ENCODE measurements at regions not wholly inside any gene's neighbourhood (a gene's known extent, or its start where the extent isn't known, plus 50 kb on each side); places are given as distances from the start of the nearest gene placed in this dataset.
"Not testable (repeated sequence)": the region's sequence is repeated elsewhere in the genome, so short reads cannot be mapped to it uniquely, and the experiment has no call there.

DNA sequence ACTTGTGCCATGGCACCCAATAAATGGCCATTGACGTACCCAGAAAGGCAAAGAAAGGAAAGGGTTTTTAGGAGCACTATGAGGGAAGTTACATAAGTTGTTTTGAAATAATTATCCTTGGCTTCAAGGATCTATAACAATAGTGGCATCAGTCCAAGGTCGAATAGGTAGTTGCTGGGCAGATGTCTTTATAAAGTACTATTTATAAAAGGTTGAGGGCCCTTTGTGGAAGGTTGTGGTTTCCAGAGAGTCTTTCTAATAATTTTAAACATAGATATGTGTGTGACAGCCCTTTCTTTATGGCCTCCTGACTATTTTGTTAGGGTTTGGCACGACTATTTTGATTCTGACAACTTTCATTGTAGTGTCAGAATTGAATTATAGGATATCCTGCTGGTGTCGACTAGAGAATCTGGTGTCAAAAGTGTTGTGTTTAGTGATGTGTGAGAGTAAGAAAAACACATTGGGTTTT is 260.5 kb downstream of the PYDC2 start:
- no peaks in the 10 kb centered on the region for H3K27me3 ChIP-seq (ENCODE audit: control insufficient read depth in 2 of 2, insufficient read depth in 2 of 2, low read length in 2 of 2)

DNA sequence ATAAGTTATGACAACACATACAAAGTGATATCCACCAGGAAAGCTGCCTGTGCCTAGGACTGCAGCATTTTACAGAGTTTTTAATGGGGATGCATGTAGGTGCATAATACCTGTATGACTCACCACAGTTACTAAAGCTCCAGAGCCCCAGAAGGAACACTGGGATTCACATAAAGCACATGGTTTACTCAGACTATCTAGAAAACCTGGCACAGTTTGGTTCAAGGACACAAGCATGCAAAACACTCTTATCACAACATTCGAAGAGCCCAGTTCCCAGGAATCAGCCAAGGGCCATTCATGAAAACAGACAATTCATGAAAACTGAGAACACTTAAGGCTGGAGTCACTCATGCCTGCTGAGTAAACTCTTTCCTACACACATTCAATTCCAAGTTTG is 261.0 kb downstream of the PYDC2 start:
- Histone ChIP-seq H3K27me3 (ENCODE audit: control insufficient read depth in 2 of 2, insufficient read depth in 2 of 2, low read length in 2 of 2) (no peaks in the 10 kb centered on the region), H3K4me1 (ENCODE audit: control insufficient read depth in 2 of 2, insufficient read depth in 2 of 2, low read length in 2 of 2) (no peaks in the 10 kb centered on the region), H3K27ac (ENCODE audit: low read depth, low read length) (no peak overlapping the region), H3K4me3 (ENCODE audit: low read length) (no peak overlapping the region), H3K9me3 (ENCODE audit: control insufficient read depth in 2 of 3, low read length in 3 of 3) (no peaks in the 10 kb centered on the region), H3K36me3 (ENCODE audit: control insufficient read depth in 2 of 3, insufficient read depth in 3 of 3, low read length in 3 of 3) (no peaks in the 10 kb centered on the region)
- intact Hi-C loops (cut with micrococcal nuclease), result no loop called here
- Mint-ChIP-seq H3K4me1 (no peaks in the 10 kb centered on the region), H3K27me3 (no peaks in the 10 kb centered on the region), H3K4me3 (no peak overlapping the region), H3K36me3 (no peaks in the 10 kb centered on the region), H3K9me3 (peaks cover 0 to 10% (median 0%) of the 10 kb centered on the region in 11 donors), H3K27ac (no peak overlapping the region)
- ATAC-seq, result no peak
- ChIA-PET POLR2A (no interaction called here), CTCF (no interaction called here)
- no peak for DNase-seq

More for the DNA sequence above, 260.5 kb downstream of the PYDC2 start:
- Histone ChIP-seq H3K4me1 (ENCODE audit: control insufficient read depth in 2 of 2, insufficient read depth in 2 of 2, low read length in 2 of 2) (no peaks in the 10 kb centered on the region), H3K4me3 (ENCODE audit: low read length) (no peak overlapping the region), H3K9me3 (ENCODE audit: control insufficient read depth in 2 of 3, low read length in 3 of 3) (no peaks in the 10 kb centered on the region), H3K27ac (ENCODE audit: low read depth, low read length) (no peak overlapping the region), H3K36me3 (ENCODE audit: control insufficient read depth in 2 of 3, insufficient read depth in 3 of 3, low read length in 3 of 3) (no peaks in the 10 kb centered on the region)
- no peak for DNase-seq
- H3K4me1 Mint-ChIP-seq, result no peaks in the 10 kb centered on the region
- H3K9me3 Mint-ChIP-seq, result peaks cover 0 to 10% (median 0%) of the 10 kb centered on the region in 11 donors
- no peaks in the 10 kb centered on the region for H3K27me3 Mint-ChIP-seq
- H3K36me3 Mint-ChIP-seq, result no peaks in the 10 kb centered on the region
- ATAC-seq, result no peak
- H3K4me3 Mint-ChIP-seq, result no peak overlapping the region
- no peak overlapping the region for H3K27ac Mint-ChIP-seq
- intact Hi-C loops (cut with micrococcal nuclease), result no loop called here
- CTCF ChIA-PET, result no interaction called here
- POLR2A ChIA-PET, result no interaction called here

DNA sequence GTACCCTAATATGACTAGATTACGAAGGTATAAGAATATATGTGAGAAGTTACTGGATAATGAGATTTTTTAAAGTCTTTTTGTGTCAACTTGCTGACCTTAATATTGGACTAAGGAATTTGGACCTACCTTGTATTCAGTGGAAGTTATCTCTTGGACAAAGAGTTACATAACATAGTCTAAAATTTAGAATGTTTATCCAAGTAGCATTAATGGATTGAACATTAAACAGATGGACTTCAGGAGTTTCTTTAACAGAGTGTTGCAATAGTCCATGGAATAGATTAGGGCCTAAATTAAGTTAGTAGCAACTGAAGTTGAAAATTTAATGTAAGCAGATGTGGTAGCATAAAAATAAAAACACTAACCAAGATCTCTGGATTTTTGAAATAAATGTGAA is 266.4 kb downstream of the PYDC2 start:
- no peaks in the 10 kb centered on the region for H3K36me3 Mint-ChIP-seq
- H3K4me3 Mint-ChIP-seq, result no peak overlapping the region
- intact Hi-C loops (cut with micrococcal nuclease), result no loop called here

DNA sequence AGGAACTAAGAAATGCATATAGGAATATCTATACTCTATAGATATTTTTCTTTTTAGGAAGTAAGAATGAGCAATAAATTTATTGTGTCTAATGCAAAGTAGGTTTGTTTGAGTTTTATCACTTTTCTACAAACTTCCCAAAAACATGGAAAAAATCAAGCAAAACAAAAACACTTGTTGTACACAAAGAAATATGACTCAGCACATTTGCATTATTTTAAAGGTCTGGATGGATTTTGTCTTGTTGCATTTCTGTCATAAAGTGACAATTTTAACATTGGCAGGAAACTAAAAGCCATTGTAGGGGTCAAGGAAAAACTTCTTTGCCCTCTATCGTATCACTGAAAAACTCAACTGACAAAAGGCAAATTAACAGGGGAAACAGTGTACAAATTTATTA is 267.2 kb downstream of the PYDC2 start:
- intact Hi-C loops (cut with micrococcal nuclease), result no loop called here
- ChIA-PET POLR2A (no interaction called here), CTCF (no interaction called here)
- H3K4me1 ChIP-seq (ENCODE audit: control insufficient read depth in 2 of 2, insufficient read depth in 2 of 2, low read length in 2 of 2), result no peaks in the 10 kb centered on the region
- H3K27ac ChIP-seq (ENCODE audit: low read depth, low read length), result no peak overlapping the region
- no peaks in the 10 kb centered on the region for H3K4me1 Mint-ChIP-seq
- no peaks in the 10 kb centered on the region for H3K9me3 ChIP-seq (ENCODE audit: control insufficient read depth in 2 of 3, low read length in 3 of 3)
- H3K4me3 ChIP-seq (ENCODE audit: low read length), result no peak overlapping the region
- no peaks in the 10 kb centered on the region for H3K27me3 Mint-ChIP-seq
- H3K36me3 ChIP-seq (ENCODE audit: control insufficient read depth in 2 of 3, insufficient read depth in 3 of 3, low read length in 3 of 3), result no peaks in the 10 kb centered on the region
- H3K36me3 Mint-ChIP-seq, result no peaks in the 10 kb centered on the region
- peaks cover 0 to 8% (median 5%) of the 10 kb centered on the region in 11 donors for H3K9me3 Mint-ChIP-seq
- no peaks in the 10 kb centered on the region for H3K27me3 ChIP-seq (ENCODE audit: control insufficient read depth in 2 of 2, insufficient read depth in 2 of 2, low read length in 2 of 2)
- H3K4me3 Mint-ChIP-seq, result no peak overlapping the region
- DNase-seq (no peak), ATAC-seq (no peak)
- H3K27ac Mint-ChIP-seq, result no peak overlapping the region

More for the DNA sequence above, 266.4 kb downstream of the PYDC2 start:
- H3K27me3 Mint-ChIP-seq, result no peaks in the 10 kb centered on the region
- CTCF ChIA-PET, result no interaction called here
- Histone ChIP-seq H3K9me3 (ENCODE audit: control insufficient read depth in 2 of 3, low read length in 3 of 3) (no peaks in the 10 kb centered on the region), H3K4me3 (ENCODE audit: low read length) (no peak overlapping the region), H3K27me3 (ENCODE audit: control insufficient read depth in 2 of 2, insufficient read depth in 2 of 2, low read length in 2 of 2) (no peaks in the 10 kb centered on the region), H3K27ac (ENCODE audit: low read depth, low read length) (no peak overlapping the region), H3K4me1 (ENCODE audit: control insufficient read depth in 2 of 2, insufficient read depth in 2 of 2, low read length in 2 of 2) (no peaks in the 10 kb centered on the region), H3K36me3 (ENCODE audit: control insufficient read depth in 2 of 3, insufficient read depth in 3 of 3, low read length in 3 of 3) (no peaks in the 10 kb centered on the region)
- peaks cover 0 to 6% (median 0%) of the 10 kb centered on the region in 11 donors for H3K9me3 Mint-ChIP-seq
- DNase-seq (no peak), ATAC-seq (no peak)
- no peaks in the 10 kb centered on the region for H3K4me1 Mint-ChIP-seq
- no peak overlapping the region for H3K27ac Mint-ChIP-seq
- POLR2A ChIA-PET, result no interaction called here

DNA sequence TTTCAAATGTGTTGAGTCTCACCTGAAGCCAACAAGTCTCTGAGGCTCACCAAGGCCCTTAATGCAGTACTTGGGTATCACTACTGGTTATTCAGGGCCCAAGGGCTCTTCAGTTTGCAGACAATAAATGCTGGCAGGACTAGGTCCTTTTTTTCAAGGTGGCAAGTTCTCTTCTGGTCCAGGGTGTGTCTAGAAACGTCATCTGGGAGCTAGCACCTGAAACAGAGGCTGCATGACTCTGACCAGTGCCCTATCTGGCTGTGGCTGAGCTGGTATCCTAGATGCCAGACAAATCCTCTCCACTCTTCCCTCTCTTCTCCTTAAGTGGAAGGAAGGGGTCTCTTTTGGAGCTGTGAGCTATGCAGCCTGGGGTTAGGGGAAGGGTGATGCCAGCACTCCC is 276.8 kb downstream of the PYDC2 start:
- Mint-ChIP-seq H3K27ac (no peak overlapping the region), H3K36me3 (no peaks in the 10 kb centered on the region), H3K27me3 (no peaks in the 10 kb centered on the region), H3K9me3 (peaks cover 8 to 32% (median 14%) of the 10 kb centered on the region in 11 donors), H3K4me1 (no peaks in the 10 kb centered on the region), H3K4me3 (no peak overlapping the region)
- H3K9me3 ChIP-seq (ENCODE audit: control insufficient read depth in 2 of 3, low read length in 3 of 3), result peaks cover 0 to 7% (median 0%) of the 10 kb centered on the region in 3 experiments
- H3K4me3 ChIP-seq (ENCODE audit: low read length), result no peak overlapping the region
- DNase-seq (no peak), ATAC-seq (no peak)
- no peaks in the 10 kb centered on the region for H3K27me3 ChIP-seq (ENCODE audit: control insufficient read depth in 2 of 2, insufficient read depth in 2 of 2, low read length in 2 of 2)
- no peaks in the 10 kb centered on the region for H3K4me1 ChIP-seq (ENCODE audit: control insufficient read depth in 2 of 2, insufficient read depth in 2 of 2, low read length in 2 of 2)
- H3K36me3 ChIP-seq (ENCODE audit: control insufficient read depth in 2 of 3, insufficient read depth in 3 of 3, low read length in 3 of 3), result no peaks in the 10 kb centered on the region
- H3K27ac ChIP-seq (ENCODE audit: low read depth, low read length), result no peak overlapping the region
- CTCF ChIA-PET, result no interaction called here
- POLR2A ChIA-PET, result no interaction called here
- intact Hi-C loops (cut with micrococcal nuclease), result no loop called here

DNA sequence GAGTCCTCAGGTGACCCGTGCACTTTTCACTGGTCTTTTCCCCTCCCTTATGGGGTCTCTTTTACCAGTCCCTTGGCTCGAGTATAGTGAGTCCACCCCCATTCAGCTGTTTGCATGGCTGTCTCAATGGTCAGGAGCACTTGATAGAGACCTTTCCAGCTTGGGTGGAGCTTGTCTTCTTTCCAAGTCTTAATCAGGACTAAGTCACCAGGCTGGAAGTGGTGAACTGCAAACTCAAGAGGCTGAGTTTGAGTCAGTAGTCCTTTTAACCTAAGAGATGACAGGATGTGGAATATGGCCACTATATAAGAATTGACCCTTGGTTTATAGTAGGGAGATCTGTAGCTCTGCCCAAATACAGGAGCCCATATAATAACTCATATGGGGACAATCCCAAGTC is 279.7 kb downstream of the PYDC2 start:
- CTCF ChIA-PET, result no interaction called here
- Mint-ChIP-seq H3K4me1 (no peaks in the 10 kb centered on the region), H3K4me3 (no peak overlapping the region), H3K27ac (no peak overlapping the region), H3K36me3 (no peaks in the 10 kb centered on the region), H3K9me3 (peaks cover 3 to 29% (median 14%) of the 10 kb centered on the region in 11 donors), H3K27me3 (no peaks in the 10 kb centered on the region)
- Histone ChIP-seq H3K9me3 (ENCODE audit: control insufficient read depth in 2 of 3, low read length in 3 of 3) (peaks cover 0 to 11% (median 0%) of the 10 kb centered on the region in 3 experiments), H3K36me3 (ENCODE audit: control insufficient read depth in 2 of 3, insufficient read depth in 3 of 3, low read length in 3 of 3) (no peaks in the 10 kb centered on the region), H3K4me3 (ENCODE audit: low read length) (no peak overlapping the region), H3K27me3 (ENCODE audit: control insufficient read depth in 2 of 2, insufficient read depth in 2 of 2, low read length in 2 of 2) (no peaks in the 10 kb centered on the region), H3K27ac (ENCODE audit: low read depth, low read length) (no peak overlapping the region), H3K4me1 (ENCODE audit: control insufficient read depth in 2 of 2, insufficient read depth in 2 of 2, low read length in 2 of 2) (no peaks in the 10 kb centered on the region)
- ATAC-seq, result no peak
- DNase-seq, result no peak
- intact Hi-C loops (cut with micrococcal nuclease), result no loop called here
- POLR2A ChIA-PET, result no interaction called here

DNA sequence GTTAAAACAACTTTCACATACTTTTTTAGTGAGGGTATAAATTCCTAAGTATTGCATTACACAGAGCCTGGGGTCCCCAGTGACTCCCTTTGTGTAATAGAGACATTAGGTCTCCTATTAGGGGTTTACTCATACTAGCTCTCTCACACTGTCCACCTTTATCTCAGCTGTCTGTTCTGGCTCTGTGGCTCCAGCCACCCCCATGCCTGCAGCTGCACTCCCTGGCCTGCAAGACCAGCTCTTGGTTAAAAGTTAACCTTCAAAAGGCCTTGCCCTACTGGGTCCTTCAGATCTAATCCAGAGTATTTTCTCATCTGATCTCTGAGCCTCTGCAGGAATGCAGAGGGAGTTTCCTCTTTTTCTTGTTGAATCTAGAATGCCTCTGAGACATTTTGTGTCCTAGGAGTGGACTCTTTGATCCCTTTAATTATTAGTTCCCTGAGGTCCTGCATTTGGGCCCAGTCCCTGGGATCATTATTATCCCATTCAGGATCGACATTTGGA is 280.9 kb downstream of the PYDC2 start:
- H3K27ac ChIP-seq (ENCODE audit: low read depth, low read length); H3K27ac Mint-ChIP-seq; H3K4me1 ChIP-seq (ENCODE audit: control insufficient read depth in 2 of 2, insufficient read depth in 2 of 2, low read length in 2 of 2); intact Hi-C loops (cut with micrococcal nuclease); DNase-seq; H3K27me3 ChIP-seq (ENCODE audit: control insufficient read depth in 2 of 2, insufficient read depth in 2 of 2, low read length in 2 of 2); H3K4me1 Mint-ChIP-seq; H3K4me3 Mint-ChIP-seq; POLR2A ChIA-PET; H3K4me3 ChIP-seq (ENCODE audit: low read length); CTCF ChIA-PET; H3K27me3 Mint-ChIP-seq; H3K36me3 ChIP-seq (ENCODE audit: control insufficient read depth in 2 of 3, insufficient read depth in 3 of 3, low read length in 3 of 3); ATAC-seq; H3K36me3 Mint-ChIP-seq: not testable (repeated sequence)
- peaks cover 0 to 11% (median 0%) of the 10 kb centered on the region in 3 experiments for H3K9me3 ChIP-seq (ENCODE audit: control insufficient read depth in 2 of 3, low read length in 3 of 3)
- H3K9me3 Mint-ChIP-seq, result peaks cover 0 to 24% (median 10%) of the 10 kb centered on the region in 11 donors

Measured in naive thymus-derived CD4-positive, alpha-beta T cell (primary cell).